ENCODE measurements at regions not wholly inside any gene's neighbourhood (a gene's known extent, or its start where the extent isn't known, plus 50 kb on each side); places are given as distances from the start of the nearest gene placed in this dataset.

- FAIRE-seq (no peak), DNase-seq (ENCODE audit: low spot score in 2 of 2) (no peak)
These were observed 134.6 kb upstream of the ASTN2 start for GRCh38 chr9:117549444-117549843.

DNA sequence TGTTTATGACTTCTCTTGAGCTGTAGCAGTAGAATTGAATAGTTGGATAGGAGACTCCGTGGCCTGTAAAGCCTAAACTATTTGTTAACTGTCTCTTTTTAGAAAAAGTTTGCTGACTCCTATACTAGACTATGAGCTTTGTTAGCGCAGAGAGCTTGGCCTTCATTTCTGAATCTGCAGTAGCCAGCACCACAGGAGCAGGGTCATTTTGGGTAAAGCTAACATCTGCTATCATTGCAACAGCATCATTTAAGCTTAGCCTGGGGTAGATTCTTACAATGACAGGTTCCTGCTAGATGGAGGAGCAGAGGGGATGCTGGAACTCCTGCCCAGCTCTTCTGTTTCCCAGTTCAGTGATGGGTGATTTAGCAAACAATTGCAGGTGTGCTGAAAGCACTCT is 133.7 kb upstream of the ASTN2 start:
- no peak for FAIRE-seq
- no peak for DNase-seq (ENCODE audit: low spot score in 2 of 2)

- no peak for FAIRE-seq
- no peak for DNase-seq (ENCODE audit: low spot score in 2 of 2)
These were observed 133.0 kb upstream of the ASTN2 start for GRCh38 chr9:117547904-117548303.

GRCh38 chr9:117546894-117547678 is 132.2 kb upstream of the ASTN2 start:
- DNase-seq (ENCODE audit: low spot score in 2 of 2) (peak in 1 of 2 donors; percentile 48), FAIRE-seq (no peak)

- FAIRE-seq, result no peak
- DNase-seq (ENCODE audit: low spot score in 2 of 2), result no peak
These were observed 131.0 kb upstream of the ASTN2 start for GRCh38 chr9:117545846-117546245.

- no peak for DNase-seq (ENCODE audit: low spot score in 2 of 2)
- FAIRE-seq, result no peak
These were observed 128.2 kb upstream of the ASTN2 start for GRCh38 chr9:117543089-117543488.

- DNase-seq (ENCODE audit: low spot score in 2 of 2) (no peak), FAIRE-seq (no peak)
These were observed 127.2 kb upstream of the ASTN2 start for GRCh38 chr9:117542021-117542420.

DNA sequence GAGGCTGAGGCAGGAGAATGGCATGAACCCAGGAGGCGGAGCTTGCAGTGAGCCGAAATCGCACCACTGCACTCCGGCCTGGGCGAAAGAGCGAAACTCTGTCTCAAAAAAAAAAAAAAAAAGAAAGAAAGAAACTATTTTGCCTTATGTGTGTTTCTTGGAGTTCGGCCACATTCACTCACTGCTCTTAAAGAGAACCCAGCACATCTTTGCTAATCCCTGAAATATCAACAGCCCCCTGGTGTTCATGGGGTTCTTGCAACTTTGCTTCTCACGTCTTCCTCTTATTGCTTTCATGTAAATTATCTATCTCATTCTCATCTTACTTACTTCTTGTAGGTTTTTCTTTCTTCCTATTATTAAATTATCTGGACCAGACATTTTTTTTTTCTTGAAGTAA is 126.3 kb upstream of the ASTN2 start:
- no peak for DNase-seq (ENCODE audit: low spot score in 2 of 2)
- no peak for FAIRE-seq

GRCh38 chr9:117535973-117536372 is 121.1 kb upstream of the ASTN2 start:
- no peak for FAIRE-seq
- no peak for DNase-seq (ENCODE audit: low spot score in 2 of 2)

GRCh38 chr9:117535434-117535833 is 120.6 kb upstream of the ASTN2 start:
- FAIRE-seq (no peak), DNase-seq (ENCODE audit: low spot score in 2 of 2) (no peak)

GRCh38 chr9:117528225-117528624 is 113.4 kb upstream of the ASTN2 start:
- FAIRE-seq (no peak), DNase-seq (ENCODE audit: low spot score in 2 of 2) (no peak)

DNA sequence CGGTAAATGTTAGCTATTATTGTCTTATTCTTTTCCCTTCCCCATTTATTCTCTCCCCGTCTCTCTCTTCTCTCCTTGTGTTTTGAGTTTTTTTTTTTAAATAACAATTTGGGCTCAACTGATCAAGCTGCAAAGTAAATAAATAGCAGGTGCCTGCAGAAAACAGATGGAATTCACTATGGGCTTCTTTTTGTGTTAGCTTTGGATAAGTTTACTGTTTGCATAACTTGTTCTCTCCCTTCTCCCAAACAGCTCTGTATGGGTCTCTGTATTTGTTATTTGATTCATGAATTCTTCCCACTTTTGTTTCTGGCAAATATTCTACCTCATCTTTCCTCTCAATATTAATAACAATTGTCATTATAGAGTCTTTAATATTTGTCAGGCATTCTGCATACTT is 111.8 kb upstream of the ASTN2 start:
- FAIRE-seq, result no peak
- DNase-seq (ENCODE audit: low spot score in 2 of 2), result no peak

GRCh38 chr9:117523531-117524153 is 108.8 kb upstream of the ASTN2 start:
- DNase-seq (ENCODE audit: low spot score in 2 of 2), result no peak
- no peak for FAIRE-seq

DNA sequence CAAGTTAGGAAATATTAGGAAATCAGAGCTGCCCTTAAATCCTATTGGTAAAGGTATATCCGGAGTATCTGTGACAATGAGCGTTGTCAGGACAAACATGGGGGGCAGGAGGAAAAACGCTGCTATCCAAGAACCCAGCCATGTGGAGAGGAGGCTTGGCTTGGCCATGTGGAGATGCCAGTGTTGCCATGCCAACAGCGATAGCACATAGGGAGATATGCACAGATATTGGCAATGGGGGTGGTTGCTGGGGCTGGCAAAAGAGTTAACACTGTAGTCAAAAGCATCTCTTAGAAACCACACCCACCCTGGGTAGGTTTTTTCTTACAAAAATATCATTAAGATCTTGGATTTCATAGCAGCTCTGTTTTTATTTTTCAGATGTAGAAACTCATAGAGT is 106.4 kb upstream of the ASTN2 start:
- DNase-seq (ENCODE audit: low spot score in 2 of 2) (no peak), FAIRE-seq (no peak)

DNA sequence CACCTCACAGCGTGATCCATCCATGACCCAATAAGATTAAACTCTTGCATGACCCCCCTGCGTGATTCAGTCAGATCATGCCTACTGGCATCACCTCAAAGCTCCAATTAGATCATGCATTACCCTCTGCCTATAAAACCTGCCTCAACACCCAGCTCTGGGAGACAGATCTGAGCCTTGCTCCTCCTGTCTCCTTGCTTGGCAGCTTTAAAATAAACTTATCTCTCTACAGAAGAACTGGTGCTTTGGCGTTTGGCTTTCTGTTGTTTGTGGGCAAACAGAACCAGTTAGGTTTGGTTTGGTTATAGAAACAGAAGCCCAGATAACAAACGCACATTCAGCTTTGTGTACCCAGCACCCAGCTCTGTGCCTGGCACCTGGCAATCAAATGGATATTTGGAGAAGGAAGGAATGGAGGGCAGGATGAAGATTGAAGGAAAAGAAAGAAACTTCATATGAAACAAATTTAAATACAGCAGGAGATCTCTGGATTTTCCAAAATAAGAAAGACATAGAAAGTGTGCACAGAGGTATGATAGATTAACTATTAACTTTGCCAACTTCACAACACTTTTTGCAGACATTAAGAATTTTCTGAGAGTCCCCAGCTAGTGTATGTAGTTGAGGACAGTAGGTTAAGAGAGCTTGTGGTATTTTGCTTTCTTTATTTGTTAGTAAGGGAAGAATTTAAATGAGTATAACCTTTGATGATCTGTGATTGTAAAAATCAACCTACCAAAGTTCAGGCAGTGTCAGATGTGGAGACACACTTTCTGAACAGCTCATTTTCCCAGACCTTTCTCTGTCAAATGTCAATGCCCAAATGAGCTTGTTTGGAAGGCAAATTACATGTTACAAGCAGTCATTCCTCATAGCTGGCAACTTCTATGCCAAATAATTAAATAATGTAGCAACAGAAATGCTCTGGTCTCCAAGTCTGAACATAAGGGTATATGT is 102.1 kb upstream of the ASTN2 start:
- DNase-seq (ENCODE audit: low spot score in 2 of 2), result no peak
- FAIRE-seq, result no peak

- FAIRE-seq (no peak), DNase-seq (ENCODE audit: low spot score in 2 of 2) (no peak)
These were observed 97.1 kb upstream of the ASTN2 start for GRCh38 chr9:117511852-117512481.

DNA sequence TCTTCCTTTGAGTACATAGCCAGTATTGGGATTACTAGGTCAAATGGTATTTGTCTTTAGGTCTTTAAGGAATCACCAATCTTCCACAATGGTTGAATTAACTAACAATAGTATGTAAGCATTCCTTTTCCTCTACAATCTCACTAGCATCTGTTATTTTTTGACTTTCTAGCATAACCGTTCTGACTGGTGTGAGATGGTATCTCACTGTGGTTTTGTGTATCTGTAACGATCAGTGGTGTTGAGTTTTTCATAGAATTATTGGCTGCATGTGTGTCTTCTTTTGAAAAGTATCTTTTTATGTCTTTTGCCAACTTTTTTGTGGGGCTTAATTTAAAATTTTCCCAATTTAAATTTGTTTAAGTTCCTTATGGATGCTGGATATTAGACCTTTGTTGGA is 81.5 kb upstream of the ASTN2 start:
- no peak for DNase-seq (ENCODE audit: low spot score in 2 of 2)
- no peak for FAIRE-seq

DNA sequence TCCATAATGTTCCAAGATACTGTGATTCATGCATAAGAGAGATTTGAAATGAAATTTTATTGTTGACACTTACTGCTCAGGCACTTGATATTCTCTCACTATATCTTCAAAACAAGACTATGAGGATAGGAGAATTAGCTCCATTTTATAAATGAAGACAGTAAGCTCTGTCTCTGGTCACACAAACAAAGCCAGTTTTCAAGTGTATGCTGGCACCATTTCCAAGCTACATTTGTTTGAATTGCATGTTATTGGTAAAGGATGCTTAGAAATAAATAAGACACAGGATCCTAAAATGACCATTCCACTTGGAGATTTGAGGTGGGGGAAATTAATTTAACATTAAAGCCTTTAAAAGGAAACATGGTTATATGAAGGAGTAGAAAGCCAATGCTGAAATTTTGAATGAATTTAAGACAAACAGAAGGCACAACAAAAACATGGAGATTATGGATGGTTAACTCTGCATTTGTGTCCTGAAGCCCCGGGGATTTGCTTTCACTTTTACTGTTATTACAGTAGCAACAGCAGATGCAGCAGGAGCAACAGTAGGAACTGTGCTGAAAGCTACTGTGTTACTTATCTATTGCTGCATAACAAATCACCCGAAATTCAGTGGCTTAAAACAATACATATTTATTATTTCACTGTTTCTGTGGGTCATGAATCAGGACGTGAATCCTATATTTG is 79.7 kb upstream of the ASTN2 start:
- DNase-seq (ENCODE audit: low spot score in 2 of 2) (no peak), FAIRE-seq (peak; percentile 59)

- DNase-seq (ENCODE audit: low spot score in 2 of 2) (no peak), FAIRE-seq (no peak)
These were observed 77.6 kb upstream of the ASTN2 start for GRCh38 chr9:117492476-117492875.

DNA sequence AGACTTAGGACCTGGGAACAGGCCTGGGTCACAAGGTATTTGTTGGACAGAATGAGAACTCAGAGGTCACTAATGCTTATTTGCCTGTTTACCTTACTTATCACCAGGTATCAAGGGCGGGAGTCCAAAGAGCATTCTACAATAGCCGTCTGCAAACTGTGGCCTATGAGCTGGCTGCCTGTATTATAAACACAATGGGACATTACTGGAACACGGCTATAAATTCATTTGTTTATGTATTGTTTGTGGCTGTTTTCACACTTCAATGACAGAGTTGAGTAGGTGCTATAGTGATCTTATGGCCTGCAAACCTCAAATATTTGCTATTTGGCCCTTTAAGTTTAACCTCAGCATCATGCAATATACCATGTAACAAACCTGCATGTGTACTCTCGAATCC is 76.6 kb upstream of the ASTN2 start:
- DNase-seq (ENCODE audit: low spot score in 2 of 2), result no peak
- no peak for FAIRE-seq
